ENCODE measurements at regions not wholly inside any gene's neighbourhood (a gene's known extent, or its start where the extent isn't known, plus 50 kb on each side); places are given as distances from the start of the nearest gene placed in this dataset.
"Not testable (repeated sequence)": the region's sequence is repeated elsewhere in the genome, so short reads cannot be mapped to it uniquely, and the experiment has no call there.

DNA sequence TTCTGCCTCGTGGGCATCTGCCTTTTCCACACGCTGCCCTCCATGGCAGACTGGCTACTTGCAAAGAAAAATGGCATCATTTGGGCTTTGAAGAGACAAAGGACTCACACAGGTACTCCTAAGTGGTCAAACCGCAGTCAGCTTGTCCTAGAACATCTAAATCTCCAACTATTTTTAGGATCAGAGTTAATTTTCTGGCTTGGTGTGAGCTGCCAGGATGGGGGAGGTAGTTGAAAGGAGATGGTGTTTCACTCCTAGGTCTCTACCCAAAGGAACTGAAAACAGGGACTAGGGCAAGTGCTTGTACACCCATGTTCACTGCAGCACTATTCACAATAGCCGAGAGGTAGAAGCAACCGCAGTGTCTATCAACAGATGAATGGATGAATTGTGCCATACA is 107.9 kb upstream of the ATL2 start:
- H3K27me3 ChIP-seq (replicated peaks; ENCODE audit: insufficient read depth), result no peaks in the 10 kb centered on the region
- H3K36me3 ChIP-seq, result no peaks in the 10 kb centered on the region
- H3K4me3 ChIP-seq, result no peak overlapping the region
- peaks cover 4 to 25% of the 10 kb centered on the region in 2 donors for H3K4me1 ChIP-seq (ENCODE audit: control insufficient read depth in 1 of 2, low read depth in 2 of 2)
- ATAC-seq (ENCODE audit: insufficient number of reproducible peaks, low FRiP score, low read depth) (no peak), DNase-seq (ENCODE audit: low spot score) (no peak)
- no peaks in the 10 kb centered on the region for H3K9me3 ChIP-seq
- H3K27ac ChIP-seq, result no peak overlapping the region
- TF ChIP-seq, protein P1, sequence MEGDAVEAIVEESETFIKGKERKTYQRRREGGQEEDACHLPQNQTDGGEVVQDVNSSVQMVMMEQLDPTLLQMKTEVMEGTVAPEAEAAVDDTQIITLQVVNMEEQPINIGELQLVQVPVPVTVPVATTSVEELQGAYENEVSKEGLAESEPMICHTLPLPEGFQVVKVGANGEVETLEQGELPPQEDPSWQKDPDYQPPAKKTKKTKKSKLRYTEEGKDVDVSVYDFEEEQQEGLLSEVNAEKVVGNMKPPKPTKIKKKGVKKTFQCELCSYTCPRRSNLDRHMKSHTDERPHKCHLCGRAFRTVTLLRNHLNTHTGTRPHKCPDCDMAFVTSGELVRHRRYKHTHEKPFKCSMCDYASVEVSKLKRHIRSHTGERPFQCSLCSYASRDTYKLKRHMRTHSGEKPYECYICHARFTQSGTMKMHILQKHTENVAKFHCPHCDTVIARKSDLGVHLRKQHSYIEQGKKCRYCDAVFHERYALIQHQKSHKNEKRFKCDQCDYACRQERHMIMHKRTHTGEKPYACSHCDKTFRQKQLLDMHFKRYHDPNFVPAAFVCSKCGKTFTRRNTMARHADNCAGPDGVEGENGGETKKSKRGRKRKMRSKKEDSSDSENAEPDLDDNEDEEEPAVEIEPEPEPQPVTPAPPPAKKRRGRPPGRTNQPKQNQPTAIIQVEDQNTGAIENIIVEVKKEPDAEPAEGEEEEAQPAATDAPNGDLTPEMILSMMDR (IDR thresholded peaks at IDR 0.05), result no peak

DNA sequence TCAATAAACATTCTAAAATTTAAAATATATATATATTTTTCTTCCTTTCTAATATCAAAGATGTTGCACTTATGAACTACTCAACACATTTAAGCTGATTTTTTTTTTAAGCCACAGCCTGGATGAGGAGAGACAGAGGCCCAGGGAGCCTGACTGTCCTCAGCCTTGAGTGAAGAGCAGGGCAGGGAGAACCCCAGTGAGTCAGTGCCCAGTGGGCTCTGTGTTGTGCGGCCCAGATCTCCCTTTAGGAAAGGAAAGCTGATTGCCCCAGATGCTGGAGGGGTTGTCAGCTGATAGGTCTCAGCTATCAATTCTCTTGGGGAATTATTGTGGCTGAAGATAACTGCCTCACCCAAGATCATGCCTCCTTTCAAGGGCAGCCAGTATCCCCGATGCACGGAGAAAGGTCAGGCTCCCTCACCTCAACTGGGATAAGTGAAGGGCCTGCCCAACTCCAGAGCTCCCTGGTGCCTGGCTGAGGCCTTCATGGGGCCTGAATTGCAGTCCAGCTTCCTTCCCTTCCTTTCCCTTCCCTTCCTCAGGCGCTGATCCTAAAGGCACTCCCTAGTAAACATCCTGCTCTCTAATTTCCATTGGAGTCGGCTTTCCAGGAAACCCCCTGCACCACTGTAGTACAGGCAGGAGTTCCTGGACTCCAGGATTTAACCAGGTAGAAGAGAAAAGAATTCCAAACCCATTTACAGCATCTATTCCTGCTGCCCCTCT is 106.9 kb upstream of the ATL2 start:
- no peak for ATAC-seq (ENCODE audit: insufficient number of reproducible peaks, low FRiP score, low read depth)

DNA sequence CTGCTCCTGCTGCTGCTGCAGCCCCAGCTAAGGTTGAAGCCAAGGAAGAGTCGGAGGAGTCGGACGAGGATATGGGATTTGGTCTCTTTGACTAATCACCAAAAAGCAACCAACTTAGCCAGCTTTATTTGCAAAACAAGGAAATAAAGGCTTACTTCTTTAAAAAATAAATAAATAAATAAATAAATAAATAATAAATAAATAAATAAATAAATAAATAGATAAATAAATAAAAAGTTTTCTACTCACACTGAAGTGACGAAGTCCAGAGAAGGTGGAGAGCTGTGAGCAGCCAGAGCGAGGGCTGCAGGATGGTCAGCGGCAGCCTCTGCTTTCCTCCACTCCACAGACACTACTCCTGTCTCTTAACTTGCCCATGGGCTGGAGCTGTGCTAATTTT is 105.6 kb upstream of the ATL2 start:
- H3K4me3 ChIP-seq; H3K36me3 ChIP-seq; ATAC-seq (ENCODE audit: insufficient number of reproducible peaks, low FRiP score, low read depth); H3K9me3 ChIP-seq; DNase-seq (ENCODE audit: low spot score); H3K27ac ChIP-seq; H3K27me3 ChIP-seq (replicated peaks; ENCODE audit: insufficient read depth): not testable (repeated sequence)
- peaks cover 4 to 25% of the 10 kb centered on the region in 2 donors for H3K4me1 ChIP-seq (ENCODE audit: control insufficient read depth in 1 of 2, low read depth in 2 of 2)

More for the DNA sequence above, 106.9 kb upstream of the ATL2 start:
- H3K4me1 ChIP-seq (ENCODE audit: control insufficient read depth in 1 of 2, low read depth in 2 of 2), result peaks cover 4 to 25% of the 10 kb centered on the region in 2 donors
- DNase-seq (ENCODE audit: low spot score), result no peak
- no peaks in the 10 kb centered on the region for H3K9me3 ChIP-seq
- no peaks in the 10 kb centered on the region for H3K36me3 ChIP-seq
- TF ChIP-seq, protein P1 (IDR thresholded peaks at IDR 0.05), result no peak
- no peak overlapping the region for H3K27ac ChIP-seq
- no peaks in the 10 kb centered on the region for H3K27me3 ChIP-seq (replicated peaks; ENCODE audit: insufficient read depth)
- H3K4me3 ChIP-seq, result no peak overlapping the region

DNA sequence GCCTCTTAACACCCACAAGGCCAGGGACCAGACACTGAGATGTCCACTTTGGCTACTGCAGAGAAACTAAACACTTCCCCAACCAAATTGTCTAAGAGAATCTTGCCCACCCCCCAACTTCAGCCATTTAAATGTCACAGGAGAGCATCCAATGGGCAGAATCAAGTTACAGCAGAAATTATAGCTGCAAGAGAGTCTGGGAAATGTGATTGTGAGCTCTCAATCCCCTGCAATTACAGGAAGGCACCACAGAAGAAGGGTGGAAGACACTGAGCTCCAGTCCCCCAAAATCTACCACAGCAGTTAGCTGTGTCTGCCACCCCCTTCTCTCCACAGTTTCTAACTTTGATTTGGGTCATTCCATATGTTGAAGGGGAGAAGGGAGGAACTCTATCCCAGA is 103.5 kb upstream of the ATL2 start:
- Histone ChIP-seq H3K4me1 (ENCODE audit: control insufficient read depth in 1 of 2, low read depth in 2 of 2) (peaks cover 0 to 12% of the 10 kb centered on the region in 2 donors), H3K4me3 (no peak overlapping the region), H3K27ac (no peak overlapping the region), H3K27me3 (replicated peaks; ENCODE audit: insufficient read depth) (no peaks in the 10 kb centered on the region), H3K9me3 (no peaks in the 10 kb centered on the region), H3K36me3 (no peaks in the 10 kb centered on the region)
- ATAC-seq (ENCODE audit: insufficient number of reproducible peaks, low FRiP score, low read depth) (no peak), DNase-seq (ENCODE audit: low spot score) (no peak)
- TF ChIP-seq, protein P1 (IDR thresholded peaks at IDR 0.05), result no peak

DNA sequence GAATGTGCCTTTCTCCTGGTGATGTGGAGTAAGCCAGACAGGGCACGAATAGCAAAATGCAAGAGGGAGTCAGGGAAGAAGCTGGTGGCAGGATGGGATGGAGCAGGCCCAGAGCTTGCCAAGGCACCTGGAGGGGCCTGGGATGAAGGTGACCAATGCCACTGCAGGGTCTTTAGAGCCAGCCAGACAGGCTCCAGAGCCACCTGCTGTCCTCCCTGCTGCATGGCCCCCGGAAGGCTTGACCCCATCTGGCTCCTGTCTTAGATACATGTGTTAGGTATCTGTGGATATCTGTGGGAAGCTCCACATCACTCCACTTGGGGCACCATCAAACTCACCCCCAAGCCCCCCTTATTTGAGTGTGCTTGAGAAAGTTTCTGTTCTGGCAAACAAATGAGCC is 99.9 kb upstream of the ATL2 start:
- TF ChIP-seq, protein P1 (IDR thresholded peaks at IDR 0.05), result no peak
- ATAC-seq (ENCODE audit: insufficient number of reproducible peaks, low FRiP score, low read depth), result no peak
- Histone ChIP-seq H3K9me3 (no peaks in the 10 kb centered on the region), H3K27ac (no peak overlapping the region), H3K4me3 (no peak overlapping the region), H3K4me1 (ENCODE audit: control insufficient read depth in 1 of 2, low read depth in 2 of 2) (peaks cover 5 to 18% of the 10 kb centered on the region in 2 donors), H3K27me3 (replicated peaks; ENCODE audit: insufficient read depth) (no peaks in the 10 kb centered on the region), H3K36me3 (no peaks in the 10 kb centered on the region)
- DNase-seq (ENCODE audit: low spot score), result no peak

DNA sequence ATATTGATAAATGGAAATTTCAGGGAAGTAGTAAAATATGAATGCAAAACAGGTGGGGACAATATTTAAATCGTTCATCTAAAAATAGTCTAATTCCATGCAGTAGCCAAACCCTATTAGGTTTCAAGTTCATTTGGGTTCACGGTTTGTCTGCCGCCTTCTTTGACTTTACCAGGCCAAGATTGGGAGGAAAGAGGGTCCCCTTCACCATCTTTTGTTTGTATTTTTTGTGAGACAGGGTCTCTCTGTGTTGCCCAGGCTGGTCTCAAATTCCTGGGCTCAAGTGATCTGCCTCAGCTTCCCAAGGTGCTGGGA is 98.5 kb upstream of the ATL2 start:
- H3K27me3 ChIP-seq (replicated peaks; ENCODE audit: insufficient read depth), result no peaks in the 10 kb centered on the region
- TF ChIP-seq, protein P1 (IDR thresholded peaks at IDR 0.05), result no peak
- no peak overlapping the region for H3K27ac ChIP-seq
- DNase-seq (ENCODE audit: low spot score) (no peak), ATAC-seq (ENCODE audit: insufficient number of reproducible peaks, low FRiP score, low read depth) (no peak)
- peaks cover 5 to 18% of the 10 kb centered on the region in 2 donors for H3K4me1 ChIP-seq (ENCODE audit: control insufficient read depth in 1 of 2, low read depth in 2 of 2)
- no peaks in the 10 kb centered on the region for H3K9me3 ChIP-seq
- H3K4me3 ChIP-seq, result no peak overlapping the region
- no peaks in the 10 kb centered on the region for H3K36me3 ChIP-seq

Measured in thoracic aorta (tissue), 2 donors.